Activated T-cell treated with anti-CD3 and anti-CD28 coated beads for 1 hour (primary cell): ENCODE measurements at regions not wholly inside any gene's neighbourhood (a gene's known extent, or its start where the extent isn't known, plus 50 kb on each side); places are given as distances from the start of the nearest gene placed in this dataset.
"Not testable (repeated sequence)": the region's sequence is repeated elsewhere in the genome, so short reads cannot be mapped to it uniquely, and the experiment has no call there.

ENCODE experiments used
- DNase-seq: peaks from one replicate; pipeline ENCODE4 v3.0.0-alpha.2; 2020; ENCODE audit warnings: low read depth

GRCh38 chr17:18546514-18547398, 70.2 kb downstream of the LGALS9C start:
- DNase-seq: not testable (repeated sequence)

GRCh38 chr17:18557086-18557485, 80.5 kb downstream of the LGALS9C start:
- DNase-seq: not testable (repeated sequence)

DNA sequence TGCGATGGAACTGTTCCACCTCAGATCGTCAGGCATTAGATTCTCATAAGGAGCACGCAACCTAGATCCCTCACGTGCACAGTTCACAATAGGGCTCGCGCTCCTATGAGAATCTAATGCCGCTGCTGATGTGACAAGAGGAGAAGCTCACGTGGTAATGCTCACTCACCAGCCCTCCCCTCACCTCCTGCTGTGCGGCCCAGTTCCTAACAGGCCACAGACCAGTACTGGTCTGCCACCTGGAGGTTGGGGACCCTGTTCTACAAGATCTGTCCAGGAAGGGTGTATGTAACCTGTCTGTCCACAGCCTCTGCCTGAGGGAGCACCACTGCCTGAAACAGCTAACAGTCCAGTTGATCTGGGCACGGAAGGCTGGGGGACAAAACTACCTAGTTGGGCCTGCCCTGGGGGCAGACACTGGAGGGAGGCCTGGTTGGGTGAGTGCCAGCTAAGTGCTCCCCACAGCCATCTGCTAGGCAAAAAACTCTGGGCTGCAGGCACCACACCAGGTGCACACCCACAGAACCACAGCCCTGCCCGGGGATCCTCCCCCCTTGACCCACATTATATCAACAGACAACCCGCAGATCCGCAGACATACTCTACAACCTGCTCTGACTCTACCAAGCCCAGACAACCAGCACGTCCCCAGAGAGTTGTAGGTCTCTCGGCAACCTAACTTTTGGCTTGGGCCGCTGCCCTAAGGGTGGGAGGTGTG, 80.7 kb downstream of the TBC1D28 start:
- DNase-seq: not testable (repeated sequence)

DNA sequence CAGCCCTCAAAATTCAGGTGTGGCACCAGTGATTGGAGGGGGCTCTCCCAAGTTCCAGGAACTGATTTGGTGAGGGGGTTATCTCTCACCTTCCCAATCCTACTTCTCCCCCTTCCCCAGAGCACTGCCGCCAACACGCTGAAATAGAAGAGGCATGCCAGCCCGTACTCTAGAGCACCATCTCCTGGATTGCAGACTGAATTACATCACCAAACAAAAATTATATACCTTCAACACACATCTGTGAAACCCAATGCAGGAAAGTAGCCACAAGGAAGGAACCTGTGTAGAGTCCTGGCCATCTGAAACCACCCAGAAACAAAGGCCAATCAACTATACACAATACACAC, 80.1 kb downstream of the TBC1D28 start:
- peak; percentile 3 for DNase-seq

GRCh38 chr17:18568108-18568995, 75.8 kb downstream of the TBC1D28 start:
- not testable (repeated sequence) for DNase-seq

DNA sequence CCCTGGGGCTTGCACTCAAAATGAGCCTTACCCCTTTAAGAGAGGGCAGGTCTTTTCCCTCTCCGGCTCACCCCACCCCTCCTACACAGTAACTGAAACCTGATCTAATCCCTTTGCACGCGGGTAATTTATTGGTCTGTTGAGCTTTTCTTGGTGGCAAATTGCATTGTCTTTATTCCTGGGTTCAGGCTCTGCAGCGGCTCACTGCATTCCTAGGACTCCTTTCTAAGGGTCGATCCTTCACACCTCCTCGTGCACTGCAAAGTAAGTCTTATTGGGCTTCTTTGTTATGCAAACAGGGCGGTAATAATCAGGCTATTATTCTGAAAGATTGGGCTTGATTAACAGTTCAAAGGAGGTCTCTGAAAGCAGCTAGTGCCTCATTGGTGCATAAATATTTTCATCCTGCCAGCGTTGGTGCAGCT, 74.7 kb downstream of the TBC1D28 start:
- DNase-seq: not testable (repeated sequence)

GRCh38 chr17:18572536-18572935, 71.7 kb downstream of the TBC1D28 start:
- DNase-seq: not testable (repeated sequence)

DNA sequence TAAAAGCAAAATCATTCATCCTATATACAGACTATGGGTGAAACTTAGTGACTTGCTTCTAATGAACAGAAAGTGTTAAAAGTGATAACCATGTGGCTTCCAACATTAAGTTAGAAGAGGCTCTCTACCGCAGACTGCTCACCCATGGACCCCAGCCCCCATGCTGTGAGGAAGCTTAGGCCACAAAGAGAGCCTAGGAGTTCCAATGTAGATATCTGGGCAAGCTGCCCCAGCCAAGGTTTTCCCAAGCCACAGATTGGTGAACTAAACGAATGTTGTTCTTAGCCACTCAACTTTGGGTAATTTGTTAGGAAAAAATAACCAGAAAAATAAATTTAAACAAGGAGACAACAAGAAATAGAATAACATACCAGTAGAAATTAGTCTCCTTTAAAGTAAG, 70.1 kb downstream of the TBC1D28 start:
- DNase-seq: not testable (repeated sequence)
